ENCODE measurements at regions not wholly inside any gene's neighbourhood (a gene's known extent, or its start where the extent isn't known, plus 50 kb on each side); places are given as distances from the start of the nearest gene placed in this dataset.
"Not testable (repeated sequence)": the region's sequence is repeated elsewhere in the genome, so short reads cannot be mapped to it uniquely, and the experiment has no call there.

DNA sequence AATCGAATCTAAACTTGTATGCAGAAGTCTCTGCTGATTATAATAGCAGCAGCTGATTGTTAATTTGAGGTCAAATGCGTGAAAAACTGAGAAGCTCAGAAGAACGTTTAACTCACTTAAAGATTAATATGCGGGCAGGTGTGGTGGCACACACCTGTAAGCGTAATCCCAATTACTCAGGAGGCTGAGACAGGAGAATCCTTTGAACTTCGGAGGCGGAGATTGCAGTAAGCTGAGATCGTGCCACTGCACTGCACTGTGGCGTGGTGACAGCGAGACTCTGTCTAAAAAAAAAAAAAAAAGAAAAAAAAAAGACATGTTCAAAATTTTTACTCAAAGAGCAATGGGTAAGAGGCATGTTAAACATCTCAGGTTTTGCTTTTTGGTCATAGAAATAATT is 1370.8 kb downstream of the GRIK2 start:
- no peaks in the 10 kb centered on the region for H3K36me3 ChIP-seq (ENCODE audit: insufficient read depth, low read length)
- H3K4me1 ChIP-seq (ENCODE audit: insufficient read depth, low read length), result no peaks in the 10 kb centered on the region
- no peak overlapping the region for H3K9ac ChIP-seq (ENCODE audit: low read depth, low read length)
- H3K9me3 ChIP-seq (ENCODE audit: control insufficient read depth, insufficient read depth, low read length), result no peaks in the 10 kb centered on the region; the same call in 1 of the 2 replicates

DNA sequence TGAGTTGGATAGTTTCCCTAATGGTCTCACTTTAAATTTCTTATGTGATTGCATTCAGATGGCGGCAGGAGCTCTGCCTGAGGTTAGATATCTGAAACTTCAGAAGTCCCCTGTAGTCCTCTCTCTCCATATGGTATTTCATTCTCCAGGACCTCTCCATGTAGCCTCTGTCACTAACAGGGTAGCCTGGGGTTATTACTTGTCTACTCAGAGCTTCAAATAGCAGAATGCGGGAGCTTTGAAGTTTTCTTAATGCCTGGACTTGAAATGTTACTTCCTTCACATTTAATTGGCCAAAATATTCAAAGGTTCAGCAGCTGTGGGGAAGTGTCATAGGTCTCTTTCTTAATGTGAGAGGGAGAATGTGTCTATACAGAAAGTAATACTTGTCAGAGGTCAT is 1370.4 kb downstream of the GRIK2 start:
- H3K9me3 ChIP-seq (ENCODE audit: control insufficient read depth, insufficient read depth, low read length), result no peaks in the 10 kb centered on the region
- H3K36me3 ChIP-seq (ENCODE audit: insufficient read depth, low read length), result no peaks in the 10 kb centered on the region
- H3K9ac ChIP-seq (ENCODE audit: low read depth, low read length), result no peak overlapping the region
- H3K4me1 ChIP-seq (ENCODE audit: insufficient read depth, low read length), result no peaks in the 10 kb centered on the region

GRCh38 chr6:102761872-102762271 is 1368.4 kb downstream of the GRIK2 start:
- no peaks in the 10 kb centered on the region for H3K9me3 ChIP-seq (ENCODE audit: control insufficient read depth, insufficient read depth, low read length)
- H3K36me3 ChIP-seq (ENCODE audit: insufficient read depth, low read length), result no peaks in the 10 kb centered on the region
- H3K9ac ChIP-seq (ENCODE audit: low read depth, low read length), result no peak overlapping the region
- H3K4me1 ChIP-seq (ENCODE audit: insufficient read depth, low read length), result no peaks in the 10 kb centered on the region

DNA sequence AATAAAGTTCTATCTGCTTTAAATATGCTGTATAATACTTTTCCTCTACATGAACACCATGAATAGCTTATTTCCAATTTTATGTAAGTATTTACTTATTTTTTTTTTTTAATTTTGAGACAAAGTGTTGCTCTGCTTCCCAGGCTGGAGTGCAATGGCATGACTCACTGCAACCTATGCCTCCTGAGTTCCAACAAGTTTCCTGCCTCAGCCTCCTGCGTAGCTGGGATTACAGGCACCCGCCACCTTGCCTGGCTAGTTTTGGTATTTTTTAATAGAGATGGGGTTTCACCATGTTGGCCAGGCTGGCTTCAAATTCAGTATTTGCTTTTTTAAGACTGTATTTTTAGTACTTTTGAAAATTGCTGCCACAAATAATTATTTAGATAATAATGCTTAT is 1365.9 kb downstream of the GRIK2 start:
- no peaks in the 10 kb centered on the region for H3K4me1 ChIP-seq (ENCODE audit: insufficient read depth, low read length)
- H3K9me3 ChIP-seq (ENCODE audit: control insufficient read depth, insufficient read depth, low read length), result no peaks in the 10 kb centered on the region
- no peaks in the 10 kb centered on the region for H3K36me3 ChIP-seq (ENCODE audit: insufficient read depth, low read length)
- H3K9ac ChIP-seq (ENCODE audit: low read depth, low read length), result no peak overlapping the region

GRCh38 chr6:102758536-102758935 is 1365.0 kb downstream of the GRIK2 start:
- not testable (repeated sequence) for H3K36me3 ChIP-seq (ENCODE audit: insufficient read depth, low read length); H3K9me3 ChIP-seq (ENCODE audit: control insufficient read depth, insufficient read depth, low read length); H3K4me1 ChIP-seq (ENCODE audit: insufficient read depth, low read length)
- peak overlapping the region; percentile 6; the same call in 1 of the 2 replicates for H3K9ac ChIP-seq (ENCODE audit: low read depth, low read length)

DNA sequence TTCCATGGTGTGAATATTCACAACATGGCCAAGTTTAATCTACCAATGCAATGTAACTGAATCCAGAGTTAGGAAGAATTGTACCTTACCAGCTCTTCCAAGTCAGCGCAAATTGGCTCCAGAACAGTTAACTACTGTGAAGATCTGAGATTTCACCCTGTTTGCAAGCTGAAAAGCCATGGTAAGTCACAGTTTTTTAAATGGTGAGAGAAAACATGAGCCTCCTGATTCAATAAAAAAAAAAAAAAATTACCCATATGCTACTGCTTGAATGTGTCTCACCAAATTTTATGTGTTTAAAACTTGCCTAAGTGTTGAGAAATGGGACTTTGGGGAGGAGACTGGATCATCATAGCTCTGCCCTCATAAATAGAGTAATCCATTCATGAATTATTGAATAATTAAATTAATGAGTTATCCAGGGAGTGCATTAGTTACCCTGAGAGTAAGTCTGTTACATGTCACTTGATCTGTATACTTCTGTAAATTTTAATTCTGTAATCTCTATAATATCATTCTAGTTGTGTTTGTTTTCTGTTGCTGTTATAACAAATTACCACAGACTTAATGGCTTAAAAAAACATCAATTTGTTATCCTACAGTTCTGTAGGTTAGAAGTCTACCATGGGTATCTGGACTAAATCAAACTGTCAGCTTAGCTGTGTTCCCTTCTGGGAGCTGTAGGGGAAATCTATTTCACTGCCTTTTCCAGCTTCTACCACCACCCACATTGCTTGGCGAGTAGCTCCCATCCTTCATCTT is 1355.9 kb downstream of the GRIK2 start:
- Histone ChIP-seq H3K9me3 (ENCODE audit: control insufficient read depth, insufficient read depth, low read length) (no peaks in the 10 kb centered on the region), H3K4me1 (ENCODE audit: insufficient read depth, low read length) (no peaks in the 10 kb centered on the region), H3K9ac (ENCODE audit: low read depth, low read length) (no peak overlapping the region), H3K36me3 (ENCODE audit: insufficient read depth, low read length) (no peaks in the 10 kb centered on the region)

DNA sequence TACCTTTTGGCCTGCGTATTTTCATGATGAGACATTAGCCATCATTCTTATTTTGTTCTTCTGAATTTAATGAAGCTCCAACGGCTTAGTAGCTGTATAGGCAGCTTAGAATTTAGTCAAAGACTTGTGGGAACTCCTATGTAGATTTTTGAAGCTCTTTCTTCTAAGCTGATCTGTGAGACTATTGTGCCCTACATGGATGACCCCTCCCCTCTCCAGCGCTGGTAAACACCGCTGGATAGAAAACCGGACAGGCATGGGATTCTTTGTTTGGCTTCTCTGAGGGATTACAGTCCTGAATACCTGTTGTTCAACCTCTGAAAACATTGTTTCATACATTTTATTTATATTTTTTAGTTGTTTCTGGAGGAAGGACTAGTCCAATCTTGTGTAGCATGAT is 1353.4 kb downstream of the GRIK2 start:
- Histone ChIP-seq H3K9me3 (ENCODE audit: control insufficient read depth, insufficient read depth, low read length) (no peaks in the 10 kb centered on the region), H3K4me1 (ENCODE audit: insufficient read depth, low read length) (peaks cover 11% of the 10 kb centered on the region), H3K36me3 (ENCODE audit: insufficient read depth, low read length) (no peaks in the 10 kb centered on the region), H3K9ac (ENCODE audit: low read depth, low read length) (no peak overlapping the region)

- Histone ChIP-seq H3K36me3 (ENCODE audit: insufficient read depth, low read length) (no peaks in the 10 kb centered on the region), H3K9me3 (ENCODE audit: control insufficient read depth, insufficient read depth, low read length) (no peaks in the 10 kb centered on the region), H3K9ac (ENCODE audit: low read depth, low read length) (no peak overlapping the region), H3K4me1 (ENCODE audit: insufficient read depth, low read length) (peaks cover 15% of the 10 kb centered on the region)
These were observed 1349.3 kb downstream of the GRIK2 start for GRCh38 chr6:102742754-102743356.

DNA sequence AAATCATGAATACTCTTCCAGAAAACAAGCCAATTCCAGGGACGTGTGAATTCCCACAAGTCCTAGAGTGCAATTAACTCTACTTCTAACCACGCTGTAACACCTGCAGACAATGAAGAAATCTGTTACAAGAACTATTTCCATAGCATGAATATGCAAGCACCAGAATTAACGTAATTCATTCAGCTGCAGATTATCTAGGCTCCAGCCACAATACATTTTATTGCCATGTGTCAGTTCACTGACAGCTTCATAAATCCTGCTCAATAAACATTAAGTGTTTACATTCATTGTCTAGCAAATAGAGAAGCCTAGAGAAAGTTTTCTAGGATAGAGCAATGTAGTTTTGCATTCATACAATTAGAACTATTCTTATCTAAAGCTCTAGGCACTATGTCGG is 1348.5 kb downstream of the GRIK2 start:
- H3K36me3 ChIP-seq (ENCODE audit: insufficient read depth, low read length), result no peaks in the 10 kb centered on the region
- H3K4me1 ChIP-seq (ENCODE audit: insufficient read depth, low read length), result peaks cover 15% of the 10 kb centered on the region
- H3K9me3 ChIP-seq (ENCODE audit: control insufficient read depth, insufficient read depth, low read length), result no peaks in the 10 kb centered on the region
- no peak overlapping the region for H3K9ac ChIP-seq (ENCODE audit: low read depth, low read length)

- no peaks in the 10 kb centered on the region for H3K36me3 ChIP-seq (ENCODE audit: insufficient read depth, low read length)
- H3K4me1 ChIP-seq (ENCODE audit: insufficient read depth, low read length), result peaks cover 4% of the 10 kb centered on the region; the same call in 1 of the 2 replicates
- no peak overlapping the region for H3K9ac ChIP-seq (ENCODE audit: low read depth, low read length)
- H3K9me3 ChIP-seq (ENCODE audit: control insufficient read depth, insufficient read depth, low read length), result no peaks in the 10 kb centered on the region
These were observed 1343.4 kb downstream of the GRIK2 start for GRCh38 chr6:102736941-102737368.

DNA sequence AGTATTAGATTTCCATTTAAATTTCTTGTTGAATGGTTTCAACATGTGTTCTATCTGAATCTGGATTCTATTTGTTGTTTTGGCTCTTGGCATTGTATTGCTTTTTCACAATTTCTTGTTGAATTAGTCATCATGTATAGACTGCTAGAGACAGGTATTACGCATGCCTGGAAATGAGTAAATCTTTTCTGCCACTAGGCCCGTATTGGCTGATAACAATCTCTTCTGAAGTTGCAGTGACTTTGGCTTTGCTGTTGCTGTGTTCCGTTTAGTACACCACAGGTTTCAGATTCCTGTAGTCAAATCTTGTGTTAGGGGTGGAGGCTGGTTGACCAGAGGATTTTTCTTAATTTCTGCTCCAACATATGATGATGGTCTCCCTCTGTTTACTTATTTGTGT is 1339.4 kb downstream of the GRIK2 start:
- H3K4me1 ChIP-seq (ENCODE audit: insufficient read depth, low read length), result no peaks in the 10 kb centered on the region
- H3K9me3 ChIP-seq (ENCODE audit: control insufficient read depth, insufficient read depth, low read length), result no peaks in the 10 kb centered on the region
- no peaks in the 10 kb centered on the region for H3K36me3 ChIP-seq (ENCODE audit: insufficient read depth, low read length)
- H3K9ac ChIP-seq (ENCODE audit: low read depth, low read length), result no peak overlapping the region

DNA sequence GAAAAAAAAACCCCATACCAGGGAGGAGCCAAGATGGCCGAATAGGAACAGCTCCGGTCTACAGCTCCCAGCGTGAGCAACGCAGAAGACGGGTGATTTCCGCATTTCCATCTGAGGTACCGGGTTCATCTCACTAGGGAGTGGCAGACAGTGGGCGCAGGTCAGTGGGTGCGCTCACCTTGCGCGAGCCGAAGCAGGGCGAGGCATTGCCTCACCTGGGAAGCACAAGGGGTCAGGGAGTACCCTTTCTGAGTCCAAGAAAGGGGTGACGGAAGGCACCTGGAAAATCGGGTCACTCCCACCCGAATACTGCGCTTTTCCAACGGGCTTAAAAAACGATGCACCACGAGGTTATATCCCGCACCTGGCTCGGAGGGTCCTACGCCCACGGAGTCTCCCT is 1328.6 kb downstream of the GRIK2 start:
- H3K9ac ChIP-seq (ENCODE audit: low read depth, low read length), result peak overlapping the region; percentile 6; the same call in 1 of the 2 replicates
- H3K9me3 ChIP-seq (ENCODE audit: control insufficient read depth, insufficient read depth, low read length), result not testable (repeated sequence)

DNA sequence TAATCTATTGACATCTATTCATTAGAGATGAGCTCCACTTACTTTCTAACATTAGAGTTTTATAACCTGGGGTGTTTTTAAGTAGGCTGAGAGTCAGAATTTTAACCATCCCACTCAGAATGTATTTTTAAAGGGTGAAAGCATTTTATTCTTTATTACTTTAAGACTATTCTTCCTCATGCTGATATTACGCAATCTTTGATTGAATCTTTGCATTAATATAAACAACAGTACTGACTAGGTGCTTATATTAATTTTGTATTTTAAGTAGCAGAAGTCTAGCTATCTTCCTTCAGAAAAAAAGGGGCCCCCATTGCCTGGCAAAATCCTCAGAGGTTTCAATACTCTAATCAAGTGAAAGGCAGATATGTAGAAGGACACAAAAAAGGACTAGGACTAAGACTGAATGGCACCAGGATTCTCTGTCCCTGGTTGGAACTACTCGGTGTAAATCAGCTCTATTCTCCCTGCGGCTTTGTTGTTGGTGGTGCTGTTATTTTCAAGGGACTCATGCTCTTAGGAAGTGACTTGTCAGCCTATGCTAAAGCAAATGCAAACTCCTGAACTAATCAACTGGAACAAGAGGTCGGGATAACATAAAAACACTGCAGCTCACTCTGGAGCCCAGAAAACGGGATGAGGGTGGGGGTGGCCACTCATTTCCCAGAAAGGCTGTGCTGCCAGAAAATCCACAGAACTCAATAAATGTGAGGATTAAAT is 1324.4 kb downstream of the GRIK2 start:
- no peaks in the 10 kb centered on the region for H3K36me3 ChIP-seq (ENCODE audit: insufficient read depth, low read length)
- 0 out of 2 replicates have a peak, but pooled peaks cover 6% of the 10 kb centered on the region for H3K4me1 ChIP-seq (ENCODE audit: insufficient read depth, low read length)
- H3K9me3 ChIP-seq (ENCODE audit: control insufficient read depth, insufficient read depth, low read length), result no peaks in the 10 kb centered on the region
- H3K9ac ChIP-seq (ENCODE audit: low read depth, low read length), result no peak overlapping the region

More for the DNA sequence above, 1328.6 kb downstream of the GRIK2 start:
- H3K4me1 ChIP-seq (ENCODE audit: insufficient read depth, low read length); H3K36me3 ChIP-seq (ENCODE audit: insufficient read depth, low read length): not testable (repeated sequence)

DNA sequence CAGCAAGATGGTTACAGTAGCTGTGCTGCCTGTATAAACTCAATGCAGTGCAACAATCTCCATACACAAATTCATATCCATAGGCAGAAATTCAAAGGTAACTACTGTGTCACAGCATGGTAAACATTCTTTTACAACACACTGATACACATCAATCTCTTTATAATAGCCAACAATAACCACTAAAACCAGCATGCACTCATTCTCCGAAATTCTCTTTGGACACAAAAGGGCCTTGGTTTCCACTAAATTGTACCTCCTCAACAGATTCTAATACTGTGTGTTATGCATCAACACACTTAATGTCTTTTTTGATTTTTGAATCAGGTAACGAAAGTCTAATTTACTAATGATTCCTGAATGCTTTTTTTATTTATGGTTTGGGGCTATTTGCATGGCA is 1323.7 kb downstream of the GRIK2 start:
- Histone ChIP-seq H3K4me1 (ENCODE audit: insufficient read depth, low read length) (0 out of 2 replicates have a peak, but pooled peaks cover 6% of the 10 kb centered on the region), H3K36me3 (ENCODE audit: insufficient read depth, low read length) (no peaks in the 10 kb centered on the region), H3K9ac (ENCODE audit: low read depth, low read length) (no peak overlapping the region), H3K9me3 (ENCODE audit: control insufficient read depth, insufficient read depth, low read length) (no peaks in the 10 kb centered on the region)

GRCh38 chr6:102701019-102701418 is 1307.5 kb downstream of the GRIK2 start:
- Histone ChIP-seq H3K9ac (ENCODE audit: low read depth, low read length) (no peak overlapping the region), H3K36me3 (ENCODE audit: insufficient read depth, low read length) (no peaks in the 10 kb centered on the region), H3K4me1 (ENCODE audit: insufficient read depth, low read length) (no peaks in the 10 kb centered on the region), H3K9me3 (ENCODE audit: control insufficient read depth, insufficient read depth, low read length) (no peaks in the 10 kb centered on the region)
